Sigmoid colon (tissue), 4 donors: ENCODE measurements at regions not wholly inside any gene's neighbourhood (a gene's known extent, or its start where the extent isn't known, plus 50 kb on each side); places are given as distances from the start of the nearest gene placed in this dataset.

ENCODE experiments used
- CTCF ChIP-seq, 4 experiments: fragments of 450-650 bp in 3 of 4; fragments of 200-600 bp in 1 of 4; IDR thresholded peaks; one replicate each; pipeline ENCODE4 v1.5.1; 2016 to 2019; ENCODE audit warnings: antibody characterized with exemption in 4 of 4, mild to moderate bottlenecking in 3 of 4, moderate library complexity in 2 of 4
- EP300 ChIP-seq, 4 donors: sonication (generic); formaldehyde crosslinking; IDR thresholded peaks; one replicate each; pipeline ENCODE4 v1.6.1; 2017; ENCODE audit warnings: antibody characterized with exemption in 4 of 4
- POLR2A ChIP-seq, 2 donors: fragments of 450-650 bp; IDR thresholded peaks; one replicate each; pipeline ENCODE4 v1.6.1; 2016; ENCODE audit warnings: antibody characterized with exemption in 2 of 2, mild to moderate bottlenecking in 2 of 2, moderate library complexity in 2 of 2
- POLR2AphosphoS5 ChIP-seq, 4 donors: sonication (generic); formaldehyde crosslinking; IDR thresholded peaks; one replicate each; pipeline ENCODE4 v1.6.1; 2017; ENCODE audit warnings: antibody characterized with exemption in 4 of 4

- no peak for TF ChIP-seq CTCF (IDR thresholded peaks at IDR 0.05)
- TF ChIP-seq POLR2AphosphoS5 (IDR thresholded peaks at IDR 0.05) = no peak
- no peak for TF ChIP-seq POLR2A (IDR thresholded peaks at IDR 0.05)
- no peak for TF ChIP-seq EP300 (IDR thresholded peaks at IDR 0.05)
Observed at GRCh38 chr13:34474187-34474868, 467.7 kb upstream of the NBEA start.
